SK-N-SH treated with all-trans-retinoic acid at 6 μM for 48 hours (cell line): ENCODE measurements at regions not wholly inside any gene's neighbourhood (a gene's known extent, or its start where the extent isn't known, plus 50 kb on each side); places are given as distances from the start of the nearest gene placed in this dataset.

ENCODE experiments used
- ATAC-seq: fragments of 200-7000 bp; cut with Tn5 transposase; 3 replicates; pipeline ENCODE4 v1.9.1; 2020; ENCODE audit warnings: mild to moderate bottlenecking, moderate library complexity
- ARNTL ChIP-seq: fragments of 450-650 bp; formaldehyde crosslinking; IDR thresholded peaks from 2 replicates; pipeline ENCODE4 v1.5.0; 2020; ENCODE audit warnings: low read depth, mild to moderate bottlenecking, moderate library complexity, borderline replicate concordance
- BACH2 ChIP-seq: fragments of 250-450 bp; sonication (Bioruptor Pico); IDR thresholded peaks from 2 replicates; pipeline ENCODE4 v1.9.0; 2021; ENCODE audit warnings: mild to moderate bottlenecking, borderline replicate concordance
- CREB5 ChIP-seq: fragments of 250-450 bp; sonication (Bioruptor Pico); IDR thresholded peaks from 2 replicates; pipeline ENCODE4 v1.5.1; 2020; ENCODE audit warnings: low read depth, mild to moderate bottlenecking, moderate library complexity
- CSDC2 ChIP-seq: fragments of 250-450 bp; sonication (Bioruptor Pico); IDR thresholded peaks from 2 replicates; pipeline ENCODE4 v1.5.0; 2020; ENCODE audit warnings: mild to moderate bottlenecking, moderate library complexity
- CSRNP3 ChIP-seq: fragments of 250-450 bp; sonication (Bioruptor Pico); IDR thresholded peaks from 2 replicates; pipeline ENCODE4 v1.5.1; 2021; ENCODE audit warnings: mild to moderate bottlenecking, moderate library complexity
- ESRRG ChIP-seq: fragments of 250-450 bp; sonication (Bioruptor Pico); IDR thresholded peaks from 2 replicates; pipeline ENCODE4 v1.6.1; 2021; ENCODE audit warnings: mild to moderate bottlenecking
- GLIS3 ChIP-seq: fragments of 250-450 bp; sonication (Bioruptor Pico); IDR thresholded peaks from 2 replicates; pipeline ENCODE4 v1.5.0; 2020; ENCODE audit warnings: mild to moderate bottlenecking, moderate library complexity
- ISL1 ChIP-seq: fragments of 250-450 bp; sonication (Bioruptor Pico); IDR thresholded peaks from 2 replicates; pipeline ENCODE4 v2.1.2; 2022; ENCODE audit warnings: mild to moderate bottlenecking, moderate library complexity
- OSR1 ChIP-seq: fragments of 250-450 bp; sonication (Bioruptor Pico); IDR thresholded peaks from 2 replicates; pipeline ENCODE4 v1.8.0; 2022; ENCODE audit warnings: moderate library complexity, mild to moderate bottlenecking, inconsistent platforms
- PATZ1 ChIP-seq: fragments of 250-450 bp; sonication (Bioruptor Pico); IDR thresholded peaks from 2 replicates; pipeline ENCODE4 v1.8.0; 2020; ENCODE audit warnings: mild to moderate bottlenecking, moderate library complexity, borderline replicate concordance
- POU6F1 ChIP-seq: fragments of 250-450 bp; sonication (Bioruptor Pico); IDR thresholded peaks from 2 replicates; pipeline ENCODE4 v1.8.0; 2021; ENCODE audit warnings: low read depth, mild to moderate bottlenecking, moderate library complexity, borderline replicate concordance
- RARB ChIP-seq: fragments of 250-450 bp; sonication (Bioruptor Pico); IDR thresholded peaks from 2 replicates; pipeline ENCODE4 v1.8.0; 2021; ENCODE audit warnings: mild to moderate bottlenecking, moderate library complexity
- SNAI2 ChIP-seq: fragments of 250-450 bp; sonication (Bioruptor Pico); IDR thresholded peaks from 2 replicates; pipeline ENCODE4 v1.5.0; 2020; ENCODE audit warnings: mild to moderate bottlenecking, moderate library complexity
- TCF4 ChIP-seq: fragments of 250-450 bp; sonication (Bioruptor Pico); IDR thresholded peaks from 2 replicates; pipeline ENCODE4 v1.8.0; 2021; ENCODE audit warnings: mild to moderate bottlenecking, moderate library complexity, borderline replicate concordance
- TOX ChIP-seq: fragments of 250-450 bp; sonication (Bioruptor Pico); IDR thresholded peaks from 2 replicates; pipeline ENCODE4 v1.8.0; 2021; ENCODE audit warnings: mild to moderate bottlenecking, moderate library complexity, borderline replicate concordance
- TSHZ2 ChIP-seq: fragments of 250-450 bp; sonication (Bioruptor Pico); IDR thresholded peaks from 2 replicates; pipeline ENCODE4 v1.5.0; 2020; ENCODE audit warnings: mild to moderate bottlenecking, moderate library complexity
- ZFP30 ChIP-seq: fragments of 450-650 bp; formaldehyde crosslinking; IDR thresholded peaks from 2 replicates; pipeline ENCODE4 v1.5.0; 2022; ENCODE audit warnings: mild to moderate bottlenecking, moderate library complexity
- ZNF565 ChIP-seq: fragments of 450-650 bp; formaldehyde crosslinking; conservative IDR thresholded peaks from 2 replicates; pipeline ENCODE4 v1.5.0; 2020; ENCODE audit warnings: low read depth, mild to moderate bottlenecking, moderate library complexity
- ZNF70 ChIP-seq: fragments of 450-650 bp; formaldehyde crosslinking; IDR thresholded peaks from 2 replicates; pipeline ENCODE4 v1.5.0; 2020; ENCODE audit warnings: mild to moderate bottlenecking, moderate library complexity
- ZNF8 ChIP-seq: fragments of 450-650 bp; formaldehyde crosslinking; IDR thresholded peaks from 2 replicates; pipeline ENCODE4 v1.5.0; 2020; ENCODE audit warnings: mild to moderate bottlenecking, moderate library complexity

- no peak for TF ChIP-seq TSHZ2 (CRISPR knock-in tag)
- no peak for TF ChIP-seq ESRRG (CRISPR knock-in tag)
These were observed 655.8 kb downstream of the ZNF674 start (continued) for GRCh38 chrX:45889471-45889870.

- TF ChIP-seq CREB5 (CRISPR knock-in tag) (no peak), POU6F1 (no peak), ARNTL (CRISPR knock-in tag) (no peak), ZNF565 (no peak), TSHZ2 (CRISPR knock-in tag) (no peak), ZNF70 (no peak), OSR1 (CRISPR knock-in tag) (no peak), TCF4 (CRISPR knock-in tag) (no peak), ZNF8 (CRISPR knock-in tag) (no peak), BACH2 (no peak), PATZ1 (CRISPR knock-in tag) (no peak), RARB (CRISPR knock-in tag) (no peak), TOX (no peak), ISL1 (CRISPR knock-in tag) (no peak)
- TF ChIP-seq, all 23 proteins: peak for 0
These were observed 656.7 kb downstream of the ZNF674 start for GRCh38 chrX:45888518-45888917.

GRCh38 chrX:45885931-45886330, 659.3 kb downstream of the ZNF674 start:
- ATAC-seq, result no peak
- TF ChIP-seq POU6F1 (no peak), OSR1 (CRISPR knock-in tag) (no peak), GLIS3 (CRISPR knock-in tag) (no peak), ZNF70 (no peak), SNAI2 (no peak), ZFP30 (no peak), CSRNP3 (CRISPR knock-in tag) (no peak), ZNF565 (no peak), CREB5 (CRISPR knock-in tag) (no peak), CSDC2 (no peak), ESRRG (CRISPR knock-in tag) (no peak), TSHZ2 (CRISPR knock-in tag) (no peak)

More at GRCh38 chrX:45888518-45888917, 656.7 kb downstream of the ZNF674 start:
- no peak for ATAC-seq
